ENCODE measurements at regions not wholly inside any gene's neighbourhood (a gene's known extent, or its start where the extent isn't known, plus 50 kb on each side); places are given as distances from the start of the nearest gene placed in this dataset.

DNA sequence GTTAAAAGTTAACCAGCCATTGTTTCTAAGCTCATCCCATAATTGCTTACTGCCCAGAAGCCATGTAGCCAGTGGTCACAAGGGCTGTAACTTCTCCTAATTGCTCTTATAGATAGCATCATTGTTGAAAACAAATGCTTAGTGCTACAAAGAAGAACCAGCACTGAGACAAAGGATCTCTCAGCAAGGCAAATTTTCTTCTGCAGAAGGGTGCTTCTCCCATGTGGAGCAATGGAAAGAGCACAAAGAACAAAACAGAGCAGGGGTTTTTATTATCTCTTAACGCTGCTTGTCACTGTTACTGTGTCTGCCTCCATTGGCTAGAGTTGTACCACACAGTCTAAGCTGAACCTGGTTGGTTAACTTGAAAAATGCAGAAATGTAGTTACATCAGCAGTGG lies 1036.8 kb downstream of the UQCRFS1 start:
- no peak overlapping the region for H3K27ac ChIP-seq (replicated peaks)
- H3K27me3 ChIP-seq (ENCODE audit: insufficient read depth, poor library complexity, severe bottlenecking) = no peaks in the 10 kb centered on the region
- DNase-seq (ENCODE audit: low read depth in 1 of 2, low spot score in 1 of 2) = no peak

DNA sequence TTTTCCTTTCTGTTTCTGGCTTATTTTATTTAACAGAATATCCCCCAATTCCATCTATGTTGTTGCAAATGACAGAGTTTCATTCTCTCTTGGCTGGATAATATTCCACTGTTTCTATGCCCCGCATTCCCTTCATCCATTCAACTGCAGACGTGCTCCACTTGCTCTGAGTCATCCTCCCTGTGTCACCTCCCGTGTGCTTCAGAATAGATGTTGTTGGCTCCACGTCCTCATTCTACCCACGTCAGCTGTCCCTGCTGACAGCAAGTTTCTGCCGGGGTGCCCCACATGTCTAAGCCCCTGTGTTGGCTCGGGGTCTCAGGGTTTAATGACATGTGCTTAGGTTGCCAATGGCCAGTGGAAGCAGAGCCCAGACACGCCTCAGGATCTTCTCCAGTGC lies 1041.0 kb downstream of the UQCRFS1 start:
- H3K27me3 ChIP-seq (ENCODE audit: insufficient read depth, poor library complexity, severe bottlenecking) = no peaks in the 10 kb centered on the region
- no peak for TF ChIP-seq SPI1 (IDR thresholded peaks at IDR 0.05; ENCODE audit: borderline replicate concordance, low read depth)
- TF ChIP-seq GABPA (IDR thresholded peaks at IDR 0.05; ENCODE audit: low read depth) = no peak
- TF ChIP-seq CTCF (IDR thresholded peaks at IDR 0.05; ENCODE audit: insufficient read depth, low read length) = no peak
- no peak for TF ChIP-seq REST (IDR thresholded peaks at IDR 0.05; ENCODE audit: insufficient replicate concordance, low read depth)
- TF ChIP-seq POLR2AphosphoS5 (IDR thresholded peaks at IDR 0.05; ENCODE audit: low read depth) = no peak
- DNase-seq (ENCODE audit: low read depth in 1 of 2, low spot score in 1 of 2) = no peak

More for the DNA sequence above, 1036.8 kb downstream of the UQCRFS1 start:
- no peak overlapping the region for H3K4me3 ChIP-seq (replicated peaks; ENCODE audit: insufficient read depth, low read length)
- TF ChIP-seq GABPA (IDR thresholded peaks at IDR 0.05; ENCODE audit: low read depth) (no peak), CTCF (IDR thresholded peaks at IDR 0.05; ENCODE audit: insufficient read depth, low read length) (no peak), REST (IDR thresholded peaks at IDR 0.05; ENCODE audit: insufficient replicate concordance, low read depth) (no peak), SPI1 (IDR thresholded peaks at IDR 0.05; ENCODE audit: borderline replicate concordance, low read depth) (no peak), POLR2AphosphoS5 (IDR thresholded peaks at IDR 0.05; ENCODE audit: low read depth) (no peak)

DNA sequence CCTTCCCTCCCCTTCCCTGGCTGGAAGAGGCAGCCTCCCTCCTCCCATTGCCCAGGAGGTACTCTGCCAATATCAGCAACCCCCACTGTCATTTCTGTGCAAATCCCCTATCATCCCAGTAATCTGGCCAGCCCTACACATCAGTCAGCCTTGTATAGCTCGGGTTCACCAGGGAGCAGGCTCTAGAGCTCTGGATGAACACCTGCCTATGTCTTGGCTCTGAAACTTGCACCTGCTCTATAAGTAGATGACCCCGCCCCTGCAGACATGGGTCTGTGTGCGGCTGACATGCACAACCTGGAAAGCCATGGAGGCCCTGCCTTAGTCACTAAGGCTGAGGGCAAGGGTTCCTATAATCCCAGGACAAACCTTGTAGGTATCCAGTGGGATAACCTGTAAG lies 1042.9 kb downstream of the UQCRFS1 start:
- TF ChIP-seq SPI1 (IDR thresholded peaks at IDR 0.05; ENCODE audit: borderline replicate concordance, low read depth) = no peak
- TF ChIP-seq POLR2AphosphoS5 (IDR thresholded peaks at IDR 0.05; ENCODE audit: low read depth) = no peak
- no peak for TF ChIP-seq REST (IDR thresholded peaks at IDR 0.05; ENCODE audit: insufficient replicate concordance, low read depth)
- no peak for TF ChIP-seq CTCF (IDR thresholded peaks at IDR 0.05; ENCODE audit: insufficient read depth, low read length)
- TF ChIP-seq GABPA (IDR thresholded peaks at IDR 0.05; ENCODE audit: low read depth) = no peak
- Histone ChIP-seq H3K4me3 (replicated peaks; ENCODE audit: insufficient read depth, low read length) (no peak overlapping the region), H3K27me3 (ENCODE audit: insufficient read depth, poor library complexity, severe bottlenecking) (no peaks in the 10 kb centered on the region), H3K27ac (replicated peaks) (no peak overlapping the region)
- no peak for DNase-seq (ENCODE audit: low read depth in 1 of 2, low spot score in 1 of 2)

More for the DNA sequence above, 1041.0 kb downstream of the UQCRFS1 start:
- Histone ChIP-seq H3K4me3 (replicated peaks; ENCODE audit: insufficient read depth, low read length) (no peak overlapping the region), H3K27ac (replicated peaks) (no peak overlapping the region)
